GM23248 (cell line): ENCODE measurements at regions not wholly inside any gene's neighbourhood (a gene's known extent, or its start where the extent isn't known, plus 50 kb on each side); places are given as distances from the start of the nearest gene placed in this dataset.
"Not testable (repeated sequence)": the region's sequence is repeated elsewhere in the genome, so short reads cannot be mapped to it uniquely, and the experiment has no call there.

Experiments
- DNase-seq: peaks from one replicate; pipeline ENCODE4 v3.0.0-alpha.2; 2015
- H2AFZ ChIP-seq: fragments of 200-600 bp; sonication (generic); 2 replicates; pipeline ENCODE4 v1.6.1; 2016; ENCODE audit warnings: antibody characterized with exemption
- H3F3A ChIP-seq: fragments of 200-600 bp; sonication (generic); 2 replicates; pipeline ENCODE4 v1.6.1; 2016; ENCODE audit warnings: mild to moderate bottlenecking, antibody characterized with exemption, mixed run types; ENCODE audit not compliant: insufficient read depth
- H3K27ac ChIP-seq: fragments of 200-600 bp; sonication (generic); 2 replicates; pipeline ENCODE4 v1.5.1; 2016; ENCODE audit warnings: mild to moderate bottlenecking
- H3K27me3 ChIP-seq: fragments of 200-600 bp; sonication (generic); replicated peaks from 2 replicates; pipeline ENCODE4 v1.6.1; 2016; ENCODE audit warnings: mild to moderate bottlenecking; ENCODE audit not compliant: insufficient read depth
- H3K36me3 ChIP-seq: fragments of 200-600 bp; sonication (generic); 2 replicates; pipeline ENCODE4 v1.6.1; 2016; ENCODE audit warnings: low read depth, mild to moderate bottlenecking
- H3K4me1 ChIP-seq: fragments of 200-600 bp; sonication (generic); 2 replicates; pipeline ENCODE4 v1.6.1; 2016; ENCODE audit warnings: mild to moderate bottlenecking; ENCODE audit not compliant: insufficient read depth
- H3K4me2 ChIP-seq: fragments of 200-600 bp; sonication (generic); one replicate; pipeline ENCODE4 v1.6.1; 2016; ENCODE audit warnings: mild to moderate bottlenecking; ENCODE audit not compliant: unreplicated experiment
- H3K4me3 ChIP-seq: fragments of 200-600 bp; sonication (generic); 2 replicates; pipeline ENCODE4 v1.5.1; 2016; ENCODE audit warnings: mild to moderate bottlenecking
- H3K79me2 ChIP-seq: fragments of 200-600 bp; sonication (generic); 2 replicates; pipeline ENCODE4 v1.6.1; 2016; ENCODE audit warnings: mild to moderate bottlenecking; ENCODE audit not compliant: insufficient read depth
- H3K9ac ChIP-seq: fragments of 200-600 bp; sonication (generic); 2 replicates; pipeline ENCODE4 v1.6.1; 2016; ENCODE audit warnings: mild to moderate bottlenecking
- H3K9me2 ChIP-seq: fragments of 200-600 bp; sonication (generic); 2 replicates; pipeline ENCODE4 v1.6.1; 2016; ENCODE audit warnings: mixed run types, mild to moderate bottlenecking, moderate library complexity; ENCODE audit not compliant: insufficient read depth
- H3K9me3 ChIP-seq: fragments of 200-600 bp; sonication (generic); one replicate; pipeline ENCODE4 v1.6.1; 2017; ENCODE audit warnings: low read depth
- H4K20me1 ChIP-seq: fragments of 200-600 bp; sonication (generic); 2 replicates; pipeline ENCODE4 v1.6.0; 2016; ENCODE audit not compliant: insufficient read depth
- EZH2 ChIP-seq: fragments of 200-600 bp; sonication (generic); IDR thresholded peaks from 2 replicates; pipeline ENCODE4 v1.6.1; 2018; ENCODE audit warnings: antibody characterized with exemption, mild to moderate bottlenecking; ENCODE audit not compliant: insufficient read depth, poor library complexity, severe bottlenecking
- EZH2phosphoT487 ChIP-seq: fragments of 200-600 bp; sonication (generic); IDR thresholded peaks from 2 replicates; pipeline ENCODE4 v1.6.1; 2018; ENCODE audit warnings: antibody characterized with exemption, moderate library complexity, mild to moderate bottlenecking, low read depth; ENCODE audit not compliant: insufficient read depth
- WGBS, 2 experiments: methylation state at CpG; one replicate each; pipeline ENCODE4 v1.1.6; 2015 to 2017; ENCODE audit warnings: low lambda C conversion rate in 2 of 2, low coverage in 1 of 2; ENCODE audit errors: missing lambda C conversion rate in 2 of 2; 5-methylcytosine and 5-hydroxymethylcytosine counted together
- in situ Hi-C: fragments of 300-500 bp; cut with MboI; formaldehyde crosslinking; loops from 2 replicates; pipeline ENCODE4 v1.15.0; 2020

DNA sequence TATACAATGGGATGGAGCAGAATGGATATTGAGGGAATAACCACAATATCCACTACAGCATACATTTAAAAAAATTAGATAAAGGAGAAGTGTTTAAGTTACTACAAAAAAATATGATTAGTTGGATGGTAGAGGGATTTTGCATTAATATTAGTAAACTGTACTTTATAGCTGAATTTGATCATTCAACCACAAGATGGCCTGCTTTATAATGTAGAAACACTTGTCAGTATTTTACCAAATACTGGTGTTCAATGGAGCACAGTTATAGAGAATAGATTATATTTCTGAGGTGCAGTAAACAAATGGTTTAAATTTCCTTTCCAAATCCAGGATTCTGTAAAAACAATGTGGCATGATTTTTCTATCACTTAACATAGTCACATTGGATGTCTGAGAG, 818.8 kb upstream of the CHORDC1 start:
- Histone ChIP-seq H3K9me3 (no peaks in the 10 kb centered on the region), H3K27ac (no peak overlapping the region), H3K27me3 (no peaks in the 10 kb centered on the region), H3K79me2 (no peaks in the 10 kb centered on the region), H3K9ac (no peak overlapping the region), H3K9me2 (no peaks in the 10 kb centered on the region), H3F3A (no peaks in the 10 kb centered on the region), H2AFZ (no peak overlapping the region), H3K4me1 (no peaks in the 10 kb centered on the region), H4K20me1 (no peaks in the 10 kb centered on the region), H3K4me3 (no peak overlapping the region), H3K36me3 (no peaks in the 10 kb centered on the region), H3K4me2 (no peak overlapping the region)
- in situ Hi-C loops, result no loop called here
- DNase-seq, result no peak
- TF ChIP-seq EZH2, result no peak
- TF ChIP-seq EZH2phosphoT487, result no peak

DNA sequence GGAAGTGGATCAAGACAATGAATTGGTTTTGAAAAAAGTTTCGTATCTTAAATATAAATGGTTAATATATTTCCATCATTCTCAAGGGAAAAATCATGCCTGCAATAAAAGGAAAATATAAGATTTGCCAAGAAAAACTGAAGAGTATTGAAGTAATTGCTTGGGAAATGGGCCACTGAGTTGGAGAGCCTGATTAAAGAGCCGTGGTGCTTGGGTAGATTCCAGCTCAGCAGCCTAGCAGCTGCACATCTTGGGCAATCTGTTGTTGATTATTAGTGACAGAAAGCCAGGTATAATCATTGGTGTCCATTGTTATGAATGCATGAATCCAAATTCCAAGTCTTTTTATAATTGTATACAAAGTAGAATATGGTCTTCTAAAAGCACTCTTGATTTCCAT, 800.9 kb upstream of the CHORDC1 start:
- no peak overlapping the region for H2AFZ ChIP-seq
- no peak overlapping the region for H3K9ac ChIP-seq
- in situ Hi-C loops, result no loop called here
- WGBS, 2 experiments, result 4 to 8% methylated on average over 2 of the region's 2 CpGs
- H3K4me2 ChIP-seq, result no peak overlapping the region
- H3K36me3 ChIP-seq, result no peaks in the 10 kb centered on the region
- TF ChIP-seq EZH2phosphoT487 (no peak), EZH2 (no peak)
- H3K9me3 ChIP-seq, result no peaks in the 10 kb centered on the region
- H3K27ac ChIP-seq, result no peak overlapping the region
- no peaks in the 10 kb centered on the region for H3K9me2 ChIP-seq
- H3K4me3 ChIP-seq, result no peak overlapping the region
- H3K79me2 ChIP-seq, result no peaks in the 10 kb centered on the region
- no peak for DNase-seq
- H3K4me1 ChIP-seq, result no peaks in the 10 kb centered on the region
- no peaks in the 10 kb centered on the region for H3F3A ChIP-seq
- H4K20me1 ChIP-seq, result no peaks in the 10 kb centered on the region
- H3K27me3 ChIP-seq, result no peaks in the 10 kb centered on the region

DNA sequence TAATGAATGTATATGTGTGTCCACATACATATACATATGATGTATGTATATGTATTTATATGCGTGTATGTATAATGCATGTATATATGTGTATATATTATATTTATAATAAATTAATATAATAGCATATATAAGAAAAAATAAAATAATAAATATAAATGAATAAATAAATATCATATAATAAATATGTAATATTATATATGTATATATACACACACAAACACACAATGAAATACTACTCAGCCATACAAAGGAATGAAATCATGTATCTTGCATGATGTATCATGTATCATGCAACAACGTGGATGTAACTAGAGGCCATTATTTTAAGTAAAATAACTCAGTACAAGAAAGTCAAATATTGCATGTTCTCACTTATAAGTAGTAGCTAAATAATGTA, 788.7 kb upstream of the CHORDC1 start:
- no peak overlapping the region for H3K4me3 ChIP-seq
- H3K27me3 ChIP-seq, result no peaks in the 10 kb centered on the region
- H3K4me1 ChIP-seq, result no peaks in the 10 kb centered on the region
- no peaks in the 10 kb centered on the region for H3K79me2 ChIP-seq
- H2AFZ ChIP-seq, result no peak overlapping the region
- no peaks in the 10 kb centered on the region for H3K9me3 ChIP-seq
- no peaks in the 10 kb centered on the region for H3K36me3 ChIP-seq
- DNase-seq, result no peak
- no peak overlapping the region for H3K27ac ChIP-seq
- no peak overlapping the region for H3K4me2 ChIP-seq
- no peak for TF ChIP-seq EZH2phosphoT487
- no peak for TF ChIP-seq EZH2
- in situ Hi-C loops, result no loop called here
- H3K9ac ChIP-seq, result no peak overlapping the region
- no peaks in the 10 kb centered on the region for H4K20me1 ChIP-seq
- 22 to 23% methylated on average over 2 of the region's 2 CpGs for WGBS, 2 experiments
- no peaks in the 10 kb centered on the region for H3F3A ChIP-seq
- no peaks in the 10 kb centered on the region for H3K9me2 ChIP-seq

GRCh38 chr11:91005458-91005857, 782.6 kb upstream of the CHORDC1 start:
- Histone ChIP-seq H4K20me1 (no peaks in the 10 kb centered on the region), H3K4me2 (no peak overlapping the region), H3F3A (no peaks in the 10 kb centered on the region), H3K27me3 (no peaks in the 10 kb centered on the region), H3K9me3 (no peaks in the 10 kb centered on the region), H3K4me3 (no peak overlapping the region), H2AFZ (no peak overlapping the region), H3K9ac (no peak overlapping the region), H3K27ac (no peak overlapping the region), H3K4me1 (no peaks in the 10 kb centered on the region), H3K9me2 (no peaks in the 10 kb centered on the region), H3K36me3 (no peaks in the 10 kb centered on the region), H3K79me2 (no peaks in the 10 kb centered on the region)
- TF ChIP-seq EZH2, result no peak
- TF ChIP-seq EZH2phosphoT487, result no peak
- DNase-seq, result no peak
- in situ Hi-C loops, result no loop called here
- 4 to 8% methylated on average over 1 of the region's 1 CpG for WGBS, 2 experiments

DNA sequence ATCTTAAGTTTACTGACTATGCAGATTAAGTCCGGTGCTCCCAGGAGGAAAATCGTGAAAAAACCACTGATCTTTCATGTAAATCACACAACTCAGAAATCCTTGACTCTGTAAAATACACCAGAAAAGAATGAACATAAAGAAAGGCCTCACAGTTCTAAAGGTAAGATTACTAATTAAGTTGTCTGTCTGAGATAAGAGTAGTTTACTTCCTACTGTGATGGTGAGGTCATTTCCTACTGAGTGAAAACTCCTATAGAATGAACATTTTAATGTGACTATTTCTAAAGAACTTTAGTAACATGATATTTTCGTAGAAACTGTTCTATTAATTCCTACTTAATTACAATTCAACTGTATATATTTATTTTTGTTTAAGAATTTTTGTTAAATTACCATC, 774.4 kb upstream of the CHORDC1 start:
- Histone ChIP-seq H2AFZ (no peak overlapping the region), H3K79me2 (no peaks in the 10 kb centered on the region), H3K9me2 (no peaks in the 10 kb centered on the region), H3K9me3 (no peaks in the 10 kb centered on the region), H3K27me3 (no peaks in the 10 kb centered on the region), H3K4me1 (no peaks in the 10 kb centered on the region), H3K4me3 (no peak overlapping the region), H3K36me3 (no peaks in the 10 kb centered on the region), H3F3A (no peaks in the 10 kb centered on the region), H3K4me2 (no peak overlapping the region), H3K27ac (no peak overlapping the region), H4K20me1 (no peaks in the 10 kb centered on the region), H3K9ac (no peak overlapping the region)
- in situ Hi-C loops, result no loop called here
- no peak for DNase-seq
- 9 to 13% methylated on average over 3 of the region's 3 CpGs for WGBS, 2 experiments
- TF ChIP-seq EZH2 (no peak), EZH2phosphoT487 (no peak)

GRCh38 chr11:90972159-90972558, 749.3 kb upstream of the CHORDC1 start:
- H2AFZ ChIP-seq, in situ Hi-C loops, H3K4me2 ChIP-seq, H3K79me2 ChIP-seq, H3K27me3 ChIP-seq, DNase-seq, H3K9ac ChIP-seq, H4K20me1 ChIP-seq, H3K4me1 ChIP-seq, H3K9me2 ChIP-seq, H3K4me3 ChIP-seq, H3K27ac ChIP-seq, H3F3A ChIP-seq, H3K36me3 ChIP-seq, H3K9me3 ChIP-seq: not testable (repeated sequence)
- WGBS, 2 experiments, result 39 to 54% methylated on average over 7 to 16 of the region's 22 CpGs
